NCI-H2227 (cell line): ENCODE measurements at regions not wholly inside any gene's neighbourhood (a gene's known extent, or its start where the extent isn't known, plus 50 kb on each side); places are given as distances from the start of the nearest gene placed in this dataset.

ENCODE experiments used
- DNase-seq: peaks from one replicate; lab custom pipeline; 2025; ENCODE audit not compliant: unreplicated experiment; lab: John Stamatoyannopoulos, UW

GRCh38 chr17:36885153-36885735 lies 52.0 kb upstream of the LHX1 start:
- DNase-seq: no peak

- no peak for DNase-seq
These were observed 51.4 kb upstream of the LHX1 start for GRCh38 chr17:36885771-36886377.
